ENCODE measurements at regions not wholly inside any gene's neighbourhood (a gene's known extent, or its start where the extent isn't known, plus 50 kb on each side); places are given as distances from the start of the nearest gene placed in this dataset.

GRCh38 chr1:184919892-184920291 lies 54.4 kb downstream of the NIBAN1 start:
- Histone ChIP-seq H3K9ac (ENCODE audit: insufficient read depth, low read length) (no peak overlapping the region), H4K20me1 (ENCODE audit: control insufficient read depth, extremely low read depth, insufficient read depth, low read length) (no peaks in the 10 kb centered on the region), H3K4me1 (ENCODE audit: control insufficient read depth, extremely low read depth, insufficient read depth, low read length) (no peaks in the 10 kb centered on the region), H3K4me3 (replicated peaks in 1 of 4; ENCODE audit: control extremely low read depth in 1 of 4, insufficient read depth in 1 of 4, low read depth in 3 of 4, low read length in 4 of 4) (no peak overlapping the region), H3K9me3 (ENCODE audit: control insufficient read depth, insufficient read depth, low read depth, low read length) (no peaks in the 10 kb centered on the region), H3K27me3 (ENCODE audit: control insufficient read depth, insufficient read depth, low read length) (no peaks in the 10 kb centered on the region), H3K36me3 (ENCODE audit: control insufficient read depth, insufficient read depth, low read length) (no peaks in the 10 kb centered on the region), H3K27ac (ENCODE audit: insufficient read depth, low read length) (no peak overlapping the region), H3K79me2 (ENCODE audit: control insufficient read depth, insufficient read depth, low read length) (no peaks in the 10 kb centered on the region), H3K4me2 (ENCODE audit: extremely low read depth, insufficient read depth, low read length) (no peak overlapping the region), H2AFZ (ENCODE audit: low read length) (no peak overlapping the region)
- DNase-seq (ENCODE audit: low read depth in 2 of 2) = no peak
- TF ChIP-seq, protein P1, sequence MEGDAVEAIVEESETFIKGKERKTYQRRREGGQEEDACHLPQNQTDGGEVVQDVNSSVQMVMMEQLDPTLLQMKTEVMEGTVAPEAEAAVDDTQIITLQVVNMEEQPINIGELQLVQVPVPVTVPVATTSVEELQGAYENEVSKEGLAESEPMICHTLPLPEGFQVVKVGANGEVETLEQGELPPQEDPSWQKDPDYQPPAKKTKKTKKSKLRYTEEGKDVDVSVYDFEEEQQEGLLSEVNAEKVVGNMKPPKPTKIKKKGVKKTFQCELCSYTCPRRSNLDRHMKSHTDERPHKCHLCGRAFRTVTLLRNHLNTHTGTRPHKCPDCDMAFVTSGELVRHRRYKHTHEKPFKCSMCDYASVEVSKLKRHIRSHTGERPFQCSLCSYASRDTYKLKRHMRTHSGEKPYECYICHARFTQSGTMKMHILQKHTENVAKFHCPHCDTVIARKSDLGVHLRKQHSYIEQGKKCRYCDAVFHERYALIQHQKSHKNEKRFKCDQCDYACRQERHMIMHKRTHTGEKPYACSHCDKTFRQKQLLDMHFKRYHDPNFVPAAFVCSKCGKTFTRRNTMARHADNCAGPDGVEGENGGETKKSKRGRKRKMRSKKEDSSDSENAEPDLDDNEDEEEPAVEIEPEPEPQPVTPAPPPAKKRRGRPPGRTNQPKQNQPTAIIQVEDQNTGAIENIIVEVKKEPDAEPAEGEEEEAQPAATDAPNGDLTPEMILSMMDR (conservative IDR thresholded peaks at IDR 0.05 in 1 of 2, IDR thresholded peaks at IDR 0.05 in 1 of 2; ENCODE audit: low read depth in 1 of 2, low read length in 2 of 2) = no peak
- TF ChIP-seq EZH2 (IDR thresholded peaks at IDR 0.05; ENCODE audit: low read length, missing control alignments) = no peak

DNA sequence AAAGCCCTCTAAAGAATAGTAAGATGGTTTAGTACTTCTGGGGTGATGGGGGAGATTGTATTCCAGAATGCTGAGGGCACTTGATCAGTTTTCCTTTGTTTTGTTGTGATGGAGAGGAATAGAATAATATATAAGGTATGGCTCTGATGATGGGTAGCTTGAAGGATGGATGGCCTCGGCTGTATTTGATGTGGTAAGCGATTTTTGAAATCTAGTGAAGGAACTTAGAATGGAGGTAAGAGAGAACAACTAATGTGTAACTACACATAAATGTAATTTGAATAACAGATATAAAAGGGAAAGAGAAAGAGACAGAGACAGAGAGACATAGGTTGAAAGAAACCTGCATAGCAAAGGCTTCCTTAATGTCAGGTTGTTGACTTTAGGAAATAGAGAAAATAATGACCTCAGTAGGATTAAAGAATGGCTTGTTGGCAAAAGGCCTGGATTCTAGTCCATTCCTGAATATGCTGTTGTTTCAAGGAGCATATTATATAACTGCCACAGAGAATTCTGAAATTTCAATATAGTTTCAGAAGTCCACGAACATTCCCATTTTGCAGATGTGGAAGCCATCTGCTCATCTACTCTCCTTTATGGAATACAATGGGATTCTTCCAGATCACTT lies 58.7 kb downstream of the NIBAN1 start:
- H2AFZ ChIP-seq (ENCODE audit: low read length) = no peak overlapping the region
- H3K4me3 ChIP-seq (replicated peaks in 1 of 4; ENCODE audit: control extremely low read depth in 1 of 4, insufficient read depth in 1 of 4, low read depth in 3 of 4, low read length in 4 of 4) = no peak overlapping the region
- no peak for TF ChIP-seq EZH2 (IDR thresholded peaks at IDR 0.05; ENCODE audit: low read length, missing control alignments)
- TF ChIP-seq, protein P1 (conservative IDR thresholded peaks at IDR 0.05 in 1 of 2, IDR thresholded peaks at IDR 0.05 in 1 of 2; ENCODE audit: low read depth in 1 of 2, low read length in 2 of 2) = no peak
- H4K20me1 ChIP-seq (ENCODE audit: control insufficient read depth, extremely low read depth, insufficient read depth, low read length) = no peaks in the 10 kb centered on the region
- H3K9me3 ChIP-seq (ENCODE audit: control insufficient read depth, insufficient read depth, low read depth, low read length) = no peaks in the 10 kb centered on the region
- no peak overlapping the region for H3K9ac ChIP-seq (ENCODE audit: insufficient read depth, low read length)
- no peaks in the 10 kb centered on the region for H3K4me1 ChIP-seq (ENCODE audit: control insufficient read depth, extremely low read depth, insufficient read depth, low read length)
- H3K36me3 ChIP-seq (ENCODE audit: control insufficient read depth, insufficient read depth, low read length) = no peaks in the 10 kb centered on the region
- no peak overlapping the region for H3K4me2 ChIP-seq (ENCODE audit: extremely low read depth, insufficient read depth, low read length)
- H3K27ac ChIP-seq (ENCODE audit: insufficient read depth, low read length) = no peak overlapping the region
- H3K27me3 ChIP-seq (ENCODE audit: control insufficient read depth, insufficient read depth, low read length) = no peaks in the 10 kb centered on the region
- DNase-seq (ENCODE audit: low read depth in 2 of 2) = peak in 1 of 2 donors; percentile 34
- no peaks in the 10 kb centered on the region for H3K79me2 ChIP-seq (ENCODE audit: control insufficient read depth, insufficient read depth, low read length)

DNA sequence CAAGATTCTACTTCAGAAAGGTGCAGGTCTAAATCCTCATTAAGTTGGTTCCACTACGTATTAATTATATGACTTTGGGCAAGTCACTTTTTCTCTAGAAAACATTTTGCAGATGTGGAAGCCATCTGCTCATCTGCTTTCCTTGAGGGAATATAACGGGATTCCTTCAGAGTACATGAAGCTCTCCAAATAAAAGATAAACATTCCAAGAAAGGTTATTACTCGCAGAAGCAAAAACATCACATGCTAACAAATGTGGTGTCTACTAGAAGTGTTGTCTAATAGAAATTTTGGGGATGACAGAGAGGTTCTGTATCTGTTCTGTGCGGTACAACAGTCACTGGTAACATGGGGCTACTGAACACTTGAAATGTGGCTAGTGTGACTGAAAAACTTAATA lies 60.2 kb downstream of the NIBAN1 start:
- Histone ChIP-seq H3K4me3 (replicated peaks in 1 of 4; ENCODE audit: control extremely low read depth in 1 of 4, insufficient read depth in 1 of 4, low read depth in 3 of 4, low read length in 4 of 4) (no peak overlapping the region), H2AFZ (ENCODE audit: low read length) (no peak overlapping the region), H3K79me2 (ENCODE audit: control insufficient read depth, insufficient read depth, low read length) (no peaks in the 10 kb centered on the region), H3K27ac (ENCODE audit: insufficient read depth, low read length) (no peak overlapping the region), H3K4me2 (ENCODE audit: extremely low read depth, insufficient read depth, low read length) (no peak overlapping the region), H3K27me3 (ENCODE audit: control insufficient read depth, insufficient read depth, low read length) (no peaks in the 10 kb centered on the region), H3K9ac (ENCODE audit: insufficient read depth, low read length) (no peak overlapping the region), H4K20me1 (ENCODE audit: control insufficient read depth, extremely low read depth, insufficient read depth, low read length) (no peaks in the 10 kb centered on the region), H3K36me3 (ENCODE audit: control insufficient read depth, insufficient read depth, low read length) (no peaks in the 10 kb centered on the region), H3K9me3 (ENCODE audit: control insufficient read depth, insufficient read depth, low read depth, low read length) (no peaks in the 10 kb centered on the region), H3K4me1 (ENCODE audit: control insufficient read depth, extremely low read depth, insufficient read depth, low read length) (no peaks in the 10 kb centered on the region)
- no peak for DNase-seq (ENCODE audit: low read depth in 2 of 2)
- TF ChIP-seq EZH2 (IDR thresholded peaks at IDR 0.05; ENCODE audit: low read length, missing control alignments) = no peak
- TF ChIP-seq, protein P1 (conservative IDR thresholded peaks at IDR 0.05 in 1 of 2, IDR thresholded peaks at IDR 0.05 in 1 of 2; ENCODE audit: low read depth in 1 of 2, low read length in 2 of 2) = no peak

All from fibroblast of lung (primary cell).